DMS 273 (cell line): ENCODE measurements at regions not wholly inside any gene's neighbourhood (a gene's known extent, or its start where the extent isn't known, plus 50 kb on each side); places are given as distances from the start of the nearest gene placed in this dataset.
"Not testable (repeated sequence)": the region's sequence is repeated elsewhere in the genome, so short reads cannot be mapped to it uniquely, and the experiment has no call there.

ENCODE experiments used
- DNase-seq: peaks from one replicate; lab custom pipeline; 2025; ENCODE audit not compliant: unreplicated experiment; lab: John Stamatoyannopoulos, UW

DNA sequence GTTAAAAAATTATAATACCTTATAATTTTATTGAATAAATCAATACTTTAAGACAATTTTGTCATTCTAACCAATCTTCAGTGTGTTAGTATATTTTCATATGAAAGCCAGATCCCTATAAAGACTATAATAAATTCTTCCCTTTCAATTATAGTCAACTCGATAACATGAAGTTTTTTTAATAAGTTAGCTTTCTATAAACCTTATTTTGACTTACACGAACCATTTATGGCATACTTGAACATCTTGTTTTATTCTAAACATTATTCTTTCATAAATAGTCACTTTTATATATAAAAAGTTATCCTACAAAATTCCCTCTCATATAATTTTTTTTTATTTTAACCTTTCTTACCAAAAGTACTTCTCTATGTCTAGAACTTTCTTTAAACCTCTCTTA, 1002.3 kb downstream of the TMEM121 start:
- peak; percentile 1 for DNase-seq

DNA sequence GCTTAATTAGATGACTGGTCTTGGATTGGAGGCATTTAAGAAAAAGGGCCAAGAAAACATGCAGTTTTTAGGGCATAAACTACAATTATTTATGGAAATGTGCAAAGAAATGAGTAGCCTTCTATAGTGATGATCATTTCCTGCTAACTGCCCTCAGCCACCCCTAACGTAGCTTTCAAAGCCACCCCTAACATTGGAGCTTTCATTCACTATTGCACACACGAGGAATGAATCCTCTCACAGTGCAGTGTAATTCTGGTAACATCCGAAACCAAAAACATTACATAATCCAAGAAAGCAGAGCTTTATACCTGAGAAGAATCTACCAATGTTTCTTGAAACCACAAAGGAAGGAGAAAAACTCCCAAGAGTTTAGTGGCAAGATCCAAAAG, 1003.6 kb downstream of the TMEM121 start:
- DNase-seq, result no peak

DNA sequence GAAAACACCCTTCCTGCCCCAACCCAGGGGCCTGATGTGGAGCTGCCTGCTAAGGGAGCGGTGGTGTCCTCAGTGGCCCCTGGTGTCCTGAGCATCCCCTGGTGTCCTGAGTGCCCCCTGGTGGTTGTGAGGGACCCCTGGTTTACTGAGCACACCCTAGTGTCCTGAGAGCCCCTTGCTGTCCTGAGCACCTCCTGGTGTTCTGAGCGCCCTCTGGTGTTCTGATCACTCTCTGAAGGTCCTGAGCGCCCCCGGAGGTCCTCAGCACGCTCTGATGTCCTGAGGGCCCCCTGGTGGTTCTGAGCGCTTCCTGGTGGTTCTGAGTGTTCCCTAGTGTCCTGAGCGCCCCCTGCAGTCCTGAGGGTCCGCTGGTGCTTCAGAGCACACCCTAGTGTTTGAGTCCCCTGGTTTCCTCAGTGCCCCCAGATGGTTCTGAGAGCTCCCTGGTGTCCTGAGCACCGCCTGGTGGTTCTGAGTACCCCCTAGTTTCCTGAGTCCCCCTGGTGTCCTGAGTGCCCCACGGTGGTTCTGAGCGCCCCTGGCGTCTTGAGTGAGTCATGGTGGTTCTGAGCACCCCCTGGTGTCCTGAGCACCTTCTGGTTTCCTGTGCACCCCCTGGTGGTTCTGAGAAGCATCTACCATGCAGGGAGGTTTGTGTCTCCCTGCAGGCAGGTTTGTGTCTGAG, 1004.2 kb downstream of the TMEM121 start:
- peak; percentile 39 for DNase-seq

DNA sequence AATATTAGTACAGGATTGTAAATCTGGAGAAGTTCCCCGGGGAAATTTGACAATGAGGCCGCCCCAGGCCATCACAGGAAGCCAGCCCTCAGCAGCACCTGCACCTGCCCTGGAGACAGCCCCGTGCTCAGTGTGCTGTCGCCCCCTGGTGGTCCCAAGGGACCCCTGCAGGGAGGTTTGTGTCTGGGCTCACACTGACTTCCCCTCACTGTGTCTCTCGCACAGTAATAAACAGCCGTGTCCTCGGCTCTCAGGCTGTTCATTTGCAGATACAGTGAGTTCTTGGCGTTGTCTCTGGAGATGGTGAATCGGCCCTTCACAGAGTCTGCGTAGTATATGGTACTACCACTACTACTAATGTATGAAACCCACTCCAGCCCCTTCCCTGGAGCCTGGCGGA, 1011.2 kb downstream of the TMEM121 start:
- DNase-seq, result peak; percentile 15

DNA sequence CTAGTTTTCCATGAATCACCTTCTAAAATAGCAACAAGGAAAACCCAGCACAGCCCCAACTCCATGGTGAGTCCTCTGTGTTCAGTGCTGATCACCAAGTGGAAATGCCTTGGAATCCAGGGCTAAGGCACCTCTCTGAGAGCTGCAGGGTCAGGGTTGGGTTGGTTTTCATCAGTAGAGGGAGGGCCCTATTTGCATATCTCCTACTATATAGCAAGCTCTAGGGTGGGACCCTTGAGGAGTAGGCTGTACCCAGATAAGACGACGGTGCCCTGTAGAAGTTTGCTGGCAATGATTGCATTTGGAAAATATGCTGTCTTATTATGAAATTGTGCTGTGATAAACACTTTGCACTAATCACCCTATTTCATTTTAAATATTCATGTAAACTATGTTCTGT, 1011.8 kb downstream of the TMEM121 start:
- no peak for DNase-seq

DNA sequence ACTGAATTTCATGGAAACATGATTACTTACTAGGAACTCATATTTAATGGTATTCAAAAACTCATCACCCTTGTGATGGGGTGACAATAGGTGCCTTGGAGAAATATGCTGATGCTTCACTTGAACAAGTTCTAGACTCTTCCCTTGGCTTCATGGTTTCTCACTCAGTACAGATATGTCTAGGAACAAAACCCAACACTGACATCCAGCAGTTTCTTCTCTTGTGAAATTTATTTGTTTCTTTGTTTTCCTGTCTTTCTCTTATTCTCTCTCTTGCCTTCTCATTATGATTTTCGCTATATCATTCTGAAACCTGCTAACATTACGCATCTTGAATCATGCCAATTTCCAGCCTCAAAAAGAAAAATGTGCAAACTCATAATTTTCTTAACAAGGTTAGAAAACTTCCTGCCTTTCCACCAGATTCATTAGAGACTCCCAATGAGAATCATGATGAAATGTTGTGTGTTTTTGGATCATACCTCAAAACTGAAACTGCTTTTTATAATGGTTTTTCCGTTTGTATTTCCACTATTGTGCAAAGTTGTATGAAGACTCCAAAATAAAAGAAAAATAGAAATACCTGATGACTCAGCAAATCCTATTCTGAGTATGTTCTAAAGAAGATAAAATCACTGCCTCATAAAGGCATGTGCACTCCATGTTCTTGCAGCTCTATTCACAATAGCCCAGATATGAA, 1021.5 kb downstream of the TMEM121 start:
- no peak for DNase-seq

DNA sequence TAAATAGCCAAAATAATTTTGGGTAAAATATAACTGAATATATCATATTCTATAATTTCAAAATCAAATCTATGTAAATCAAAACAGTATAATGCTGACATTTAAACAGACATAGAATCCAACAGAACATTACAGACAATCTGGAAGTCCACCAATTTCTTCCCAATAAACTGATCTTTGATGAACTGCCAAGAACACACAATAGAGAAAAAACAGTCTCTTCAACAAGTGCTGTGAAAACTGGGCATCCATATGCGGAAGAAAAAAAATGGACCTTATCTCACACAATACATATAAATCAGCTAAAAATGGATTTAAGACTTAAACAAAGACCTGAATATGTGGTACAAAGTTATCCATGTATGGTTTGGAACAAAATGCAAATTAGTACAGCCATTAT, 1022.7 kb downstream of the TMEM121 start:
- no peak for DNase-seq

DNA sequence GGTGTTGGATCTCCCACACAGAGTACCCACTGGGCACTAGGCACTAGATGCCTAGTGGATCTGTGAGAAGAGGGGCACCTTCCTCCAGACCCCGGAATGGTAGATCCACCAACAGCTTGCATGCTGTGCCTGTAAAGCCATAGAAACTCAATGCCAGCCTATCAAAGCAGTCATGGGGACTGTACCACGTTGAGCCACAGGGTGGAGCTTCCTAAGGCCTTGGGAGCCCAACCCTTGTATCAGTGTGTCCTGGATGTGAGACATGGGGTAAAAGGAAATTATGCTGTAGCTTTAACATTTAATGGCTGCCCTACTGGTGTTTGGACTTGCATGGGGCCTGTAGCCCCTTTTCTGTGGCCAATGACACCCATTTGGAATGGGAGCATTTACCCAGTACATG, 1024.9 kb downstream of the TMEM121 start:
- DNase-seq, result peak; percentile 5

DNA sequence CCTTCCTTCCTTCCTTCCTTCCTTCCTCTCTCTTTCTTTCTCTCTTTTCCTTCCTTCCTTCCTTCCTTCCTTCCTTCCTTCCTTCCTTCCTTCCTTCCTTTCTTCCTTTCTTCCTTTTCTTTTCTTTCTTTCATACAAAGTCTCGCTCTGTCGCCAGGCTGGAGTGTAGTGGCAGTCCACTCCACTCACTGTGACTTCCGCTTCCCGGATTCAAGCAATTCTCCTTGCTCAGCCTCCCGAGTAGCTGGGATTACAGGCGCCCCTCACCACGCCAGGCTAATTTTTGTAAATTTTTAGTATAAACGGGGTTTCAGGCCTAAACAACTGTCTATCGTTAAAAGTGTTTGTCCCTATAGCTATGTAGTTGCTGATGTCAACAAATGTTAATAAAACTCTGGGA, 1029.8 kb downstream of the TMEM121 start:
- DNase-seq, result not testable (repeated sequence)

DNA sequence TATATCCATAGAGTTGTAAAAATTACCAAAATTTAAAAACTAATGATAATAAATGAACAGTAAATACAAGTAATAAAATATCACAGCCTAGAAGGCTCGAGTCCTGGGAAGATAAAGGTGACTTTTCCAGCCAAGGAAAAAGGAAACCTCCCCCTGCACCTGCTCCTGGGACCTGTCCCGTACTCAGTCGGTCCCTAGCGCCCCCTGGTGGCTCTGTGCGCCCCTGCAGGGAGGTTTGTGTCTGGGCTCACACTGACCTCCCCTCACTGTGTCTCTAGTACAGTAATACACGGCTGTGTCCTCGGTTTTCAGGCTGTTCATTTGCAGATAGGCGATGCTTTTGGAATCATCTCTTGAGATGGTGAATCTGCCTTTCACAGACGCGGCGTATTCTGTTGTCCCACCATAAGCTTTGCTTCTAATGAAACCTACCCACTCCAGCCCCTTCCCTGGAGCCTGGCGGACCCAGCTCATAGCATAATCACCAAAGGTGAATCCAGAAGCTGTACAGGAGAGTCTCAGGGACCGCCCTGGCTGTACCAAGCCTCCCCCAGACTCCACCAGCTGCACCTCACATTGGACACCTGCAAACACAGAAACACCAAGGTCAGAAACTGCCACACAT, 1030.4 kb downstream of the TMEM121 start:
- DNase-seq, result peak; percentile 73

DNA sequence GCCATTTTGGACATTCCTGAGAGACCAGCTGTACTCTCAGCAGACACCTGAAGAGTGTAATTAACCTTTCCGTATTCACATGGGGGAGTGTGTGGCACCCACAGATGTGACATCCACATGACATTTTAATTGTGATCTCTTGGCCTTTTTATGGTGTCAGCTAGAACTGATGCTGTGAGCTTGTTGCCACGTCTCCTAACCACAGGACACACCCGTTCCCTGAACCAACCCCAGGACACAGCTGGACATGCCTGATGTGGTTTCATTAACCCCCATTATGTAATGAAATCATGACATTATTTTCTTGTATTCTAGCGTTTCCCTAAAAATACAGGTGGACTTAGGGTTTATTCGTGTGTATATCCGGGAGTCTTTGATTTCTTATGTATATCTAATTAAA, 1036.1 kb downstream of the TMEM121 start:
- DNase-seq, result no peak

DNA sequence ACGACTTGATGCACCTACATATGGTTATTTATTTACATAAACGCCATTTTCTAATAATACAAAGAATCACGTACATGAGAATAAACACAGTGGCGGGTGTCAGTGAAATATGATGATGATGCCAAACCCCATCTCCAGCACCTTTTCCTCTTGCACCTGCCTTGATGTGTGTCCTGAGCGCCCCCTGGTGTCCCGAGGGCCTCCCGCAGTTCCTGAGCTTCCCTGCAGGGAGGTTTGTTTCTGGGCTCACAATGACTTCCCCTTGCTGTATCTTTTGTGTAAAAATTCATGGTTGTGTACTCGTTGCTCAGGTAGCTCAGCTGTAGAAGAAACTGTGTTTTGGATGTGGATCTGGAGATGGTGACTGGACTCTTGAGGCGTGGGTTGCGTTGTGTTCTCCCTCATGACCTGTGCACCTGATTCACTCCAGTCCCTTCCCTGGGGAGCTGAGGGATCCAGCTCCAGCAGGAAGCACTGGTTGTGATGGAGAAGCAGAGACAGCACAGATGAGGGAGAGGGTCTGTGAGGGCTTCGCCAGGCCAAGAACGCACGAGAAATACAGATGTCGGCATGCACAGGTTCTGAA, 1037.8 kb downstream of the TMEM121 start:
- peak; percentile 56 for DNase-seq

DNA sequence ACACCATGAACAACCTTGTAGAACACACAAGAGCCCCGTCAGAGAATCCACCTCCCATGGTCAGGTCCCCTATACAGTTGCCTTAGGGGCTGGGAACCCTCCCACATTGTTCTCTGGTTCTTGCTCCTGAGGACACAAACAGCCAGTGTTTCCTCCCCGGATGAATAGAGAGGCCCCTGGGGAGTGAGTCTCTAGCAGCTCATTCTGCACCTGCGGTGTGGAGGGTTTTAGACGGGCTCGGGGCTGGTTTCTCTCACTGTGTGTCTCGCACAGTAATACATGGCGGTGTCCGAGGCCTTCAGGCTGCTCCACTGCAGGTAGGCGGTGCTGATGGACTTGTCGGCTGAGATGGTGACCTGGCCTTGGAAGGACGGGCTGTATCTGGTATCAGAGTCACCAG, 1052.1 kb downstream of the TMEM121 start:
- DNase-seq, result no peak

DNA sequence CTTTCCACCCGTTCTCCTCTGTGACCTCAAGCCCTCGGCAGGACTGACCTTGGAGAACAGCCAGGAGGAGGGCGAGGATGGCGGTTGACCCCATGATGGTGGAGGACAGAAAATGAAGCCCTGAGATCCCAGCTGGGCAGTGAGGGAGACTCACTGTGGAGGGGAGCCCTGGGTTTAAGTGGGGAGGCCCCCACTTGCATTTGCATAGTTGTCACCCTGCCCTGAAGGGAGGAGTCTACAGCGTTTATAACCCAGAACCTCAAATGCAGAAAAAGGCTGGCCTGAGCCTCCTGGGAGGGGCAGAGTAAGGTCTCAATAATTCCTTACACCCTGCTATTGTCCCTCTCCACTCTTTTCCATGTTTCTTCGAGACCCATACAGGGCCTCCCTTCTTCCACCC, 1052.7 kb downstream of the TMEM121 start:
- DNase-seq, result no peak

DNA sequence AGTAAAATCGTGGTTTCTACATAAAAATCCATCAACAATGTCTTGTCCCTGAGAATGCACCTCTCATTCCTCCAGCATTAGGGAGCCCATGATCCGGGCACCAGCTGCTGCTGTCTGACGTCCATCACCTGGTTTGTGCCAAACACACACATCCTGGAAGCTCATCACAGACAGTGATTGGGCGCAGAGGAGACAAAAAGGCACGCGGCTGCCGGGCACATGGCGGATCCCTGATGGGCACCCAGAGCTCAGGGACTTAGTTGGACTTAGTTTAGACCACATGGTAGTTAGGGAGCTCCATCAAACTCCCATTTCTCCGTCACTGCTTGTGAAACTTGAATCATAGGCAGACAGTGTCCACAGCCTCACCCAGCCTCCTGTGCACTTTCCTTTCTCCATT, 1059.3 kb downstream of the TMEM121 start:
- DNase-seq, result no peak

DNA sequence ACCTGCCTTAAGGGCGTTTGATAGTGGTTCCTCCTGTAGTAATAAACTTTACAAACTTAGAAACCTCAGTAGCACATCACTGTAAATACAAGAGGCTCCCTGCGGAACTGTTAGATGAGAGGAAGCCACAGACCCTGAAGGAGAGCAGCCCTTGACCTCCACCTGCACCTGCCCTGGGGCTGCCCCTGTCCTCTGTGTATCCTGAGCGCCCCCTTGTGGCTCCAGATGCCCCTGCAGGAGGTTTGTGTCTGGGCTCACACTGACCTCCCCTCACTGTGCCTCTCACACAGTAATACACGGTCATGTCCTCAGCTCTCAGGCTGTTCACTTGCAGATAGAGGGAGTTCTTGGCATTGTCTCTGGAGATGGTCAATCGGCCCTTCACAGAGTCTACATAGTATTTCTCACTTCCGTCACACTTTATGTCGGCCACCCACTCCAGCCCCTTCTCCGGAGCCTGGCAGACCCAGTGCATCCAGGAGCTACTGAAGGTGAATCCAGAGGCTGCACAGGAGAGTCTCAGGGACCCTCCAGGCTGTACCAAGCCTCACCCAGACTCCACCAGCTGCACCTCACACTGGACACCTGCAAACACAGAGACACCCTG, 1059.8 kb downstream of the TMEM121 start:
- peak; percentile 55 for DNase-seq

DNA sequence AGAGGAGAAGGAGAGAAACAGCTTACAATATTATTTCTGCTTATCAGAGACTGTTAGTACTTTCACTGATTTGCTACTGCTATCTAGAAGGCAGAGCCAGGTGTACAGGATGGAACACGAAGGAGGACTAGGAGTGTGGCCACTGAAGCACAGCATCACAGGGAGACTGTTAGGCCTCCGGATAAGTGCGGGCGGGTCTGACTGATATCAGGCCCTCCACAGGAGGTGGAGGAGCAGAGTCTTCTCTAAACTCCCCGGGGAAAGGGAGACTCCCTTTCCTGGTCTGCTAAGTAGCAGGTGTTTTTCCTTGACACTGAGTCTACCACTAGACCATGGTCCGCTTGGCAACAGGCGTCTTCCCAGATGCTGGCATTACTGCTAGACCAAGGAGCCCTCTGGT, 1065.2 kb downstream of the TMEM121 start:
- not testable (repeated sequence) for DNase-seq

DNA sequence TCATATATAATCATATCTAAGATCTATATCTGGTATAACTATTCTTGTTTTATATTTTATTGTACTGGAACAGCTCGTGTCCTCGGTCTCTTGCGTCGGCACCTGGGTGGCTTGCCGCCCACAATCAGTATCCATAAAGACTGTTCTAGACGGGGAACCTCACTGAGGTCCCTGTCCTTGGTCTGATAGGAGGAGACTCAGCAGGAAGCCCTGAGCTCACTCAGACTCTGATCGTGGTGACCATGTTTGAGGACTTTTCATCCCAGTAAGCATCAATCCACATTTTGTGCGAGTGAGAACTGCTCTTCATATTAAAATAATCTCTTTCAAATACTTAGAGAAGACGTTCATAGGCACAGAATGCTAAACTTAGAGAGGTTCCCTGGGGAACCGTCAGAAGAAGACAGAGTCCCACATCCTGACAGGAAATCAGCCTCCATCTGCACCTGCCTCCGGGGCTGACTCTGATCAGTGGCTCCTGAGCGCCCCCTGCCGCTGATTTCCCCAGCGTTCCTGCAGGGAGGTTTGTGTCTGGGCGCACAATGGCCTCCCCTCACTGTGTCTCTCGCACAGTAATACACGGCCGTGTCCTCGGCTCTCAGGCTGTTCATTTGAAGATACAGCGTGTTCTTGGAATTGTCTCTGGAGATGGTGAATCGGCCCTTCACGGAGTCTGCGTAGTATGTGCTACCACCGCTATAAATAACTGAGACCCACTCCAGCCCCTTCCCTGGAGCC, 1065.9 kb downstream of the TMEM121 start:
- peak; percentile 5 for DNase-seq

DNA sequence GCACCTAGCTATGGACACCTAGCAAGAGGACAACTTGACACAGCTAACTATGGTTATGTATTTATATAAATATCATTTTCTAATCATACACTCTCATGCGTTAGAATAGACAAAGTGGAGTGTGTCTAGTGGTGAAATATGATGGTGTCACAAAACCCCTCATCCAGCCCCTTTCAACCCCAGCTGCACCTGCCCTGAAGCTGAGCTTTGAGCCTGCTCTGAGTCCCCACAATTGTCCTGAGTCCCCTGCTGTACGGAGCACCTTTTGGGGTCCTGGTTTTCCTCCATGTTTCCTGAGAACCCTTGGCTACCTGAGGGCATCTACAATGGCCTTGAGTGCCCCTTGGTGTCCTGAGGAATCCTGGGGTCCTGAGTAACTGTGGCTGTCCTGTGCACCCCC, 1072.8 kb downstream of the TMEM121 start:
- no peak for DNase-seq

DNA sequence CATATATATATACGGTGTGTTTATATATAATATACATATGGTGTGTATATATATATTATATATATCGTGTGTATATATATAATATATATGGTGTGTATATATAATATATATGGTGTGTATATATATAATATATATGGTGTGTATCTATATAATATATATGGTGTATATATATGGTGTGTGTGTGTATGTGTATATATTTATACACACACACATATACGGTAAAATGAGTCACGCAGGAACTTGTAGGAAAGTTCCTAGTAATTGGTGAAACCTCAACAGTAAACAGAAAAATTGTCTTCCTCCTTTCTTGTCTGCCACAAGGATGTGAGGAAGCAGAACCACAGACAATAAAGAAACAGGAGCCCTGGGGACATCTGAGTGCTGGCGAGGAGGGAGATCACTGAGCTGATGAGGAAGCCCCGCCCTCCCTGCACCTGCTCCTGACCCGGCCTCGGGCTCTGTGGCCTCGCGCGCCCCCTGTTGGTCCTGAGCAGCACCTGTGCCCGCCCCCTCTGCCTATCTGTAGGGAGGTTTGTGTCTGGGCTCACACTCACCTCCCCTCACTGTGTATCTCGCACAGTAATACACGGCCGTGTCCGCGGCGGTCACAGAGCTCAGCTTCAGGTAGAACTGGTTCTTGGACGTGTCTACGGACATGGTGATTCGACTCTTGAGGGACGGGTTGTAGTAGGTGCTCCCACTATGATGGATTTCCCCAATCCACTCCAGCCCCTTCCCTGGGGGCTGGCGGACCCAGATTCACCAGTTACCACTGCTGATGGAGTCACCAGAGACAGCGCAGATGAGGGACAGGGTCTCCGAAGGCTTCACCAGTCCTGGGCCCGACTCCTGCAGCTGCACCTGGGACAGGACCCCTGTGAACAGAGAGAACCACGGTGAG, 1079.4 kb downstream of the TMEM121 start:
- peak; percentile 71 for DNase-seq
